IMR-90 (cell line): ENCODE measurements at regions not wholly inside any gene's neighbourhood (a gene's known extent, or its start where the extent isn't known, plus 50 kb on each side); places are given as distances from the start of the nearest gene placed in this dataset.

Source experiments
- ATAC-seq: fragments of 200-7000 bp; cut with Tn5 transposase; 2 replicates; pipeline ENCODE4 v1.9.1; 2020; ENCODE audit warnings: low read depth, mild to moderate bottlenecking, moderate library complexity
- BruUV-seq: library from RNA; stranded (reverse); fragments of 400-500 nt; replicated peaks from 2 replicates; lab custom pipeline; 2021; lab: Mats Ljungman, UMichigan
- CTCF ChIA-PET: fragments of 300-600 bp; formaldehyde crosslinking; extraction: SDS; loops from one replicate; lab custom pipeline; 2021; ENCODE audit warnings: antibody characterized with exemption; lab: Yijun Ruan, JAX
- POLR2A ChIA-PET: fragments of 300-600 bp; sonication (Branson Sonifier 250); formaldehyde crosslinking; loops from one replicate; lab custom pipeline; 2022; ENCODE audit warnings: antibody characterized with exemption; ENCODE audit not compliant: unreplicated experiment; lab: Charles Lee
- DNase-seq: peaks from one replicate; pipeline ENCODE4 v3.0.0; 2013
- H2AFZ ChIP-seq: replicated peaks from 2 replicates; pipeline ENCODE3; 2013; ENCODE audit warnings: low read length, mild to moderate bottlenecking; ENCODE audit not compliant: poor library complexity
- H2AK5ac ChIP-seq: 2 replicates; pipeline ENCODE4 v1.6.1; 2013; ENCODE audit warnings: low read depth, low read length, inconsistent platforms
- H2AK9ac ChIP-seq: replicated peaks from 2 replicates; pipeline ENCODE3; 2013; ENCODE audit warnings: mild to moderate bottlenecking, low read depth, low read length, moderate library complexity; ENCODE audit not compliant: poor library complexity
- H2BK120ac ChIP-seq: 2 replicates; pipeline ENCODE4 v1.6.1; 2013; ENCODE audit warnings: low read depth, low read length, inconsistent platforms
- H2BK15ac ChIP-seq: 3 replicates; pipeline ENCODE4 v1.6.1; 2013; ENCODE audit warnings: low read depth, low read length, inconsistent platforms
- H2BK20ac ChIP-seq: 2 replicates; pipeline ENCODE4 v1.6.1; 2013; ENCODE audit warnings: low read depth, mild to moderate bottlenecking, inconsistent platforms, low read length, moderate library complexity
- H2BK5ac ChIP-seq: 2 replicates; pipeline ENCODE4 v1.6.1; 2013; ENCODE audit warnings: mild to moderate bottlenecking, low read depth, low read length, inconsistent platforms; ENCODE audit not compliant: poor library complexity, severe bottlenecking
- H3K14ac ChIP-seq: replicated peaks from 2 replicates; pipeline ENCODE4 v1.6.1; 2013; ENCODE audit warnings: low read depth, low read length, inconsistent platforms
- H3K18ac ChIP-seq: 2 replicates; pipeline ENCODE4 v1.6.1; 2013; ENCODE audit warnings: low read depth, low read length, control low read depth
- H3K23ac ChIP-seq: 2 replicates; pipeline ENCODE4 v1.6.1; 2013; ENCODE audit warnings: low read depth, low read length, inconsistent platforms
- H3K27ac ChIP-seq: 2 replicates; pipeline ENCODE4 v1.5.1; 2013; ENCODE audit warnings: mild to moderate bottlenecking, control low read depth, low read length; ENCODE audit not compliant: insufficient read depth
- H3K27me3 ChIP-seq: 2 replicates; pipeline ENCODE4 v1.6.1; 2013; ENCODE audit warnings: low read length; ENCODE audit not compliant: control insufficient read depth, insufficient read depth
- H3K36me3 ChIP-seq: 2 replicates; pipeline ENCODE4 v1.6.1; 2013; ENCODE audit warnings: low read length, mixed read lengths; ENCODE audit not compliant: control insufficient read depth, insufficient read depth
- H3K4ac ChIP-seq: 2 replicates; pipeline ENCODE4 v1.6.1; 2013; ENCODE audit warnings: low read depth, low read length, inconsistent platforms
- H3K4me1 ChIP-seq: 2 replicates; pipeline ENCODE4 v1.6.1; 2013; ENCODE audit warnings: low read length, mixed read lengths; ENCODE audit not compliant: control insufficient read depth, insufficient read depth
- H3K4me2 ChIP-seq: 2 replicates; pipeline ENCODE4 v1.6.1; 2013; ENCODE audit warnings: low read depth, mild to moderate bottlenecking, control low read depth, low read length, moderate library complexity
- H3K4me3 ChIP-seq: 2 replicates; pipeline ENCODE4 v1.5.1; 2013; ENCODE audit warnings: low read depth, mild to moderate bottlenecking, control low read depth, low read length, moderate library complexity; ENCODE audit not compliant: insufficient read depth
- H3K56ac ChIP-seq: 2 replicates; pipeline ENCODE4 v1.6.1; 2013; ENCODE audit warnings: low read length, inconsistent platforms; ENCODE audit not compliant: insufficient read depth; ENCODE audit errors: extremely low read depth
- H3K79me1 ChIP-seq, 2 experiments: 2 replicates each; pipeline ENCODE4 v1.6.1; 2013; ENCODE audit warnings: low read length in 2 of 2, inconsistent platforms in 1 of 2, low read depth in 1 of 2
- H3K9ac ChIP-seq: 2 replicates; pipeline ENCODE4 v1.6.1; 2013; ENCODE audit warnings: low read depth, low read length, control low read depth
- H3K9me1 ChIP-seq: 2 replicates; pipeline ENCODE4 v1.6.1; 2013; ENCODE audit warnings: low read length, inconsistent platforms; ENCODE audit not compliant: insufficient read depth
- H3K9me3 ChIP-seq: 2 replicates; pipeline ENCODE4 v1.6.1; 2013; ENCODE audit warnings: low read length; ENCODE audit not compliant: control insufficient read depth, insufficient read depth
- H4K20me1 ChIP-seq: 2 replicates; pipeline ENCODE4 v1.6.1; 2013; ENCODE audit warnings: low read length, inconsistent platforms; ENCODE audit not compliant: insufficient read depth
- H4K5ac ChIP-seq: 2 replicates; pipeline ENCODE4 v1.6.1; 2013; ENCODE audit warnings: mild to moderate bottlenecking, low read depth, low read length, control low read depth
- H4K8ac ChIP-seq, 2 experiments: 2 replicates each; pipeline ENCODE4 v1.6.1; 2013; ENCODE audit warnings: low read depth in 2 of 2, low read length in 2 of 2, control low read depth in 1 of 2, inconsistent platforms in 1 of 2
- H4K91ac ChIP-seq: 2 replicates; pipeline ENCODE4 v1.6.1; 2013; ENCODE audit warnings: low read depth, low read length, inconsistent platforms; ENCODE audit not compliant: insufficient read depth
- BHLHE40 ChIP-seq: fragments of 150-350 bp; IDR thresholded peaks from 2 replicates; pipeline ENCODE4 v1.6.1; 2016; ENCODE audit warnings: mild to moderate bottlenecking, low read depth, low read length
- FOS ChIP-seq: fragments of 150-350 bp; IDR thresholded peaks from 2 replicates; pipeline ENCODE4 v1.6.1; 2016; ENCODE audit warnings: low read depth, low read length
- MAZ ChIP-seq: IDR thresholded peaks from 2 replicates; pipeline ENCODE4 v1.6.1; 2012; ENCODE audit warnings: low read depth, mild to moderate bottlenecking, low read length, improper control_type of control experiment, moderate library complexity, borderline replicate concordance
- WGBS, 2 experiments: methylation state at CpG; one replicate each; pipeline versions ENCODE4 v1.1.5 to v1.1.7; 2013; ENCODE audit warnings: missing lambda C conversion rate in 2 of 2; ENCODE audit not compliant: insufficient read length in 1 of 2; ENCODE audit errors: extremely low coverage in 2 of 2; 5-methylcytosine and 5-hydroxymethylcytosine counted together
- dilution Hi-C: fragments of 300-500 bp; cut with HindIII; formaldehyde crosslinking; loops from one replicate; pipeline ENCODE4 v1.14.3; 2018; ENCODE audit warnings: low sequenced_read_pairs; ENCODE audit not compliant: unreplicated experiment
- in situ Hi-C: fragments of 300-500 bp; cut with MboI; formaldehyde crosslinking; loops from 3 replicates; pipeline ENCODE4 v1.14.3; 2019; ENCODE audit warnings: low sequenced_read_pairs, inconsistent platforms, mixed read lengths
- intact Hi-C: fragments of 100-400 bp; cut with micrococcal nuclease; formaldehyde crosslinking; loops from 2 replicates; pipeline ENCODE4 v1.10.0; 2022

DNA sequence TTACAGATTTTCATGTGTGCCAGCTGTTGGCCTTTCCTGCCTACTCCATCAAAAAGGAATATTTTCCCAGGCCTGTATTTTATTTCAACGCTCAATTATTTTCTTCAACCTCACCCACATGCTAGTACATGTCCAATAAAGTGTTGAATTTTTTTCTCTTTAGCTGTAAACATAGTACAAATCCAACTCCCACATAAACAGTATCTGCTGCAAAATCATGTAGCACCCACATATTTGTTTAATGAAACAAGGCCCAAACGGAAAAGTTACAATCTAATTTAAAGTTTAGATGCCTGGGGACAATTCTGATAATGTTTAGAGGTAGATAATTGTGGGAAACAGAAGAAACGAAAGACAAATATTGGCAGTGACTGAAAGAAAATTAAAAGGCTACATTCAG lies 275.4 kb upstream of the ACVR2A start:
- Histone ChIP-seq H3K18ac (no peak overlapping the region), H3K79me1 (no peaks in the 10 kb centered on the region), H2BK120ac (no peak overlapping the region), H3K4me2 (no peak overlapping the region), H3K9me1 (no peaks in the 10 kb centered on the region), H2BK5ac (no peak overlapping the region), H3K4ac (no peak overlapping the region), H3K4me1 (peaks cover 2% of the 10 kb centered on the region; the same call in 1 of the 2 replicates), H3K27ac (no peak overlapping the region), H3K36me3 (no peaks in the 10 kb centered on the region), H3K23ac (no peak overlapping the region), H4K91ac (no peak overlapping the region), H3K14ac (no peak overlapping the region), H3K9me3 (peaks cover 3% of the 10 kb centered on the region), H2BK20ac (no peak overlapping the region), H2AK5ac (no peak overlapping the region), H2BK15ac (no peak overlapping the region), H4K20me1 (no peaks in the 10 kb centered on the region), H2AK9ac (no peak overlapping the region), H4K8ac (no peak overlapping the region), H2AFZ (no peak overlapping the region), H3K4me3 (no peak overlapping the region), H3K27me3 (no peaks in the 10 kb centered on the region), H4K5ac (no peak overlapping the region), H3K9ac (no peak overlapping the region), H3K56ac (no peak overlapping the region)
- intact Hi-C loops, result no loop called here
- in situ Hi-C loops, result no loop called here
- DNase-seq (no peak), ATAC-seq (no peak)
- CTCF ChIA-PET, result no interaction called here
- dilution Hi-C loops, result no loop called here
- no CpG with 5 or more reads among the region's 3 CpGs for WGBS, 2 experiments
- TF ChIP-seq BHLHE40, result no peak
- TF ChIP-seq MAZ, result no peak
- TF ChIP-seq FOS, result no peak
- BruUV-seq, result no TSS peak
- POLR2A ChIA-PET, result no interaction called here
